GM12891 (cell line): ENCODE measurements at regions not wholly inside any gene's neighbourhood (a gene's known extent, or its start where the extent isn't known, plus 50 kb on each side); places are given as distances from the start of the nearest gene placed in this dataset.

Source experiments
- PAX5 ChIP-seq: IDR thresholded peaks from 2 replicates; pipeline ENCODE4 v1.6.1; 2011; ENCODE audit warnings: low read length, moderate library complexity, mild to moderate bottlenecking; ENCODE audit not compliant: insufficient read depth, severe bottlenecking
- POLR2A ChIP-seq: IDR thresholded peaks from 2 replicates; pipeline ENCODE4 v1.6.1; 2011; ENCODE audit warnings: low read depth, low read length, control low read depth
- POLR2AphosphoS5 ChIP-seq: IDR thresholded peaks from 2 replicates; pipeline ENCODE4 v1.6.1; 2011; ENCODE audit warnings: low read depth, low read length, control low read depth
- POU2F2 ChIP-seq: IDR thresholded peaks from 2 replicates; pipeline ENCODE4 v1.6.1; 2011; ENCODE audit warnings: low read depth, mild to moderate bottlenecking, control low read depth, low read length, moderate library complexity
- SPI1 ChIP-seq: IDR thresholded peaks from 2 replicates; pipeline ENCODE4 v1.6.1; 2011; ENCODE audit warnings: low read depth, low read length, control low read depth
- TAF1 ChIP-seq: IDR thresholded peaks from 2 replicates; pipeline ENCODE4 v1.6.1; 2011; ENCODE audit warnings: low read depth, low read length, control low read depth

GRCh38 chr11:92794783-92795182 is 174.7 kb upstream of the MTNR1B start:
- TF ChIP-seq POLR2A (no peak), SPI1 (no peak), POLR2AphosphoS5 (no peak), TAF1 (no peak), PAX5 (no peak), POU2F2 (no peak)
